Activated CD4-positive, alpha-beta T cell treated with anti-CD3 and anti-CD28 coated beads, Interleukin-2, amount 50 U/mL, for 4 hours (primary cell): ENCODE measurements at regions not wholly inside any gene's neighbourhood (a gene's known extent, or its start where the extent isn't known, plus 50 kb on each side); places are given as distances from the start of the nearest gene placed in this dataset.

Experiments used
- DNase-seq, 2 experiments: peaks; one replicate each; pipeline ENCODE4 v3.0.0-alpha.2; 2020

DNA sequence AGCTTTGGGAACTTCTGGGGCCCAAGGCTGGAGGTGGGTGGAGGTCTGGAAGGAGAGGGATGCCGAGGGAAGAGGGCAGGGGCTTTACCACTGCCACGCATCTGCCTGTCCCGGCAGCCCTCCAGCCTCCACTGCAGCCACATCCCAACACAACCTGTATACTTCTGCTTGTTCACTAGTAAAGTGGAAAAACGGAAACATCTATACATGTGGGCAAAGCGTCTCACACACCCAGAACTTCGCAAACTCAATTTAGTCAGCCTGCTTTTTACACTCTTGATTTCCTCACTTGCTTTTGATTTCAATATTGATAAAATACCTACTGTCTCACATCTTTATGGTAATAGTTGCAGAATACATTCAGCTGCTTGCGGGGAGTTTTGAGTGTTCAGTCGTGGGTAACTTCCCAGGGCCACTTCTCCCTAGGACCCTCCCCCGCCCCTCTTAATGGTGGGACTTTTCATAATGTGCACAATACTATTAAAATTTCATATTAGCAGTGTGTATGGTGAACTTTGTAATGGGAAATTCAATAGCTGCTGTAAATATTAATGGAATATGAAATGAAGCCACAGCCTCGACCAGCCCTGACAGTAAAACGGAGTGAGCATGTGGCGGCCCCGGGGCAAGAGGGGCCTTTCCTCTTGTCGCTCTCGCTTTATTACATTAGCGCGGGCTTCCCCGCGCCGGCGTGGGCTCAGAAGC is 85.2 kb downstream of the NR2F2 start:
- no peak for DNase-seq

- DNase-seq = no peak
Observed at GRCh38 chr15:96416218-96416933, 85.9 kb downstream of the NR2F2 start.

DNA sequence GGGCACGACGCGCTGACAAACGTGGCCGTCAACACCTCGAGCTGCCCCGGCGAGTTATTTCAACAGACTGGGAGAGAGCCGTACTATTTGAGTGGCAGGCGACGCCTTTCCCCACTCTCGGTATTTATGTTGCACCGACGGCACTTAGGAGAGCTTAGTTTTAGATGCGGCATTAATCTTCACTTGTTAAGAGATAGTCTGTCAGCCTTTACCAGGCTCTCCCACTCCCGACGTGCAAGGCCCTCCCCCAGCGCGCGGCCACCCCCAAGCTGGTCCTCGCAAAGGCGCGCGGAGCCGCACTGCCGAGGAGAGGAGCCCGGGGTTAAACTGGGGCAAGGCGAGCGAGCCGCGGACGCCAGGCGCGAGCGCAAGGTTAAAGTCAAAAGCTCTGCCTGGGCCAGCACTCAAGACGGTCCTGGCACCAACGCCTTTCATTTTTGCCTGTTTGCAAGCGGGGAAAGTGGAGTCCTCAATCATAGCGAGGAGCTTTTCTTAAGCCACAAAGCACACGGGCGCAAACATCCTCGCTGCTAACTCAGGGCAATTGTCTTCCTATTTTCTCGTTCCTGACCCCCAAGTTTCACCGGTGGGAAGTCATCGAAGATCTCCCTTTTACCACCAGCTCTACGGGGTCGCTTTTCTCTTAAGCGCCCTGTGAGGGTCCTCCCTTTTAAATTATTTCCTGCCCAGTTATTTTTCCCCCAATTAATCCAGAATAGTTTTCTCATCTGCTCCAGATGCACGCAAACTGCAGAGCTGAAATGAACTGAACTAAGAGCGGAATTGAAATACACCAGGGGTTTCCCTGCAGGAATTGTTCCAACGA is 86.6 kb downstream of the NR2F2 start:
- no peak for DNase-seq

GRCh38 chr15:96417760-96418130 is 87.2 kb downstream of the NR2F2 start:
- no peak for DNase-seq

DNA sequence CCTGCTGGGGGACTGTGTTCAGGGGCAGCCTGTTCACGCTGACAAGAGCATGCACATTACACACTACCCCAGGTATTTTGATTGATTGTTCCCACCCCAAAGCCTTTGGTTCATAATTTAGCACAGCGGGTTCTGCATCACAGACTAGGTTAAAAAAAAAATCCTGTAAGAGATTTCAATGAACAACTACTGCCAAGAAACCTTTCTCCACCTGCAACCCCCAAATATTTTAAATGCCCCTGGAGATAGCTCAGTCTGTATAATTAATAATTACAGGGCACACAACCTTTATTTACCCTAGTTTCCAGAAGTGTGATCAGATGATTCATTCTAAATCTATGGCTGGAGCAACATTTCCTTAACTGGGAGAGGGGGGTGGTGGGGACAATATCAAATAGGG is 87.6 kb downstream of the NR2F2 start:
- DNase-seq = no peak

DNA sequence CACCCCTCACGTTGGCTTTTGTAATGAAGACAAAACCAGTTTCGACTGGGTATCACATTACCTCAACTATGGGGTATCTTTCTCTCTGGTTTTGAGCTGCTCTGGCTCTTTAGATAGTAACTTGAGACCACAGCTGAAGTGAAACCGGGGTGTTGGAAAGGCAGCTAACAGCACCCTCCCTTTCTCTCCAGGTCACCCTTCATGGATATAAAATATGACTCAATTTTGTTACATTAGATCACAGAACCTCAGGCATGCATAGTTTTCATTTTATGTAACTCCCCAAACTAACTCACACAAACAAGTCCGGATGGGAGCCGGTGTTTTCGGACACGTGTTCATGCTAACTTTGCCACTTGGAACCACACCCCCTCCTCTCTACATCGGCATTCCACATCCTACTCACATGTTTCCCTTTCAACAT is 90.7 kb downstream of the NR2F2 start:
- DNase-seq = no peak

GRCh38 chr15:96422125-96422524 is 91.6 kb downstream of the NR2F2 start:
- no peak for DNase-seq

GRCh38 chr15:96424674-96425073 is 94.2 kb downstream of the NR2F2 start:
- no peak for DNase-seq

- DNase-seq = no peak
Observed at GRCh38 chr15:96428742-96429141, 98.2 kb downstream of the NR2F2 start.

DNA sequence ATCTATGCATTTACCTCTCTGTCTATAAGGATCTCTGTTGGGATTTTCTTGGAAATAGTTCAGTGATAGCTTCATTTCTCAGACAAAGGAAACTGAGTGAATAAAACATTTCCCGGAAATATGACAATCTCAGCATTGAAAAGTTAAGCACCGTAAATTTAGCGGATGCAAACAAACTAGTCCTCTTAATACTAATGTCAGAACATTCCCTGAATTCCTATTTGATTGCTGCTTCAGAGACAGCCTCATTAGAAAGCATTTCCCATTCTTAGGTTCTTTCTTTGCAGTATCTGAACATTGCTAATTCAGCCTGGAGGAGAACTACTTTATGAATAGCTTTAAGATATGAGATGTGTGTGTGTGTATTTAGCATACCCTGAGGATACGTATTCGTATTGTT is 101.3 kb downstream of the NR2F2 start:
- no peak for DNase-seq

- no peak for DNase-seq
Observed at GRCh38 chr15:96435022-96435421, 104.5 kb downstream of the NR2F2 start.

DNA sequence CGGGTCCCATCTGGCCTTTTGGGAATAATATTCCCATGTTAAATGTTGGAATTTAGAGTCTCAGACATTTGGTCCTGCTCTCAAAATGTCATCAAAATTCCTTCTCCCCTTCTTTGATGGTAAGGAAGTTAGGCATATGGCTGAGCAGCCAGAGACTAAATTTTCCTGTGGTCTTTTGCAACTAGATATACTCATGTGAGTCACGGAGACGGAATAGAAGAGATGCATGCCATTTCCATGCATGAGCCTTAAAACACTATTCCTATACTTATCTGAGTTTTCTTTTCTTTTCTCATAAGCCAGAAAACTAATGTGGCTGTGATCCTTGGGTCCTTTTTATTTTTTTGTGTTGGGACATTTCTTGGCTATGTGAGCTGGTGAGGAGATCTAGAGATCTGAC is 105.3 kb downstream of the NR2F2 start:
- no peak for DNase-seq

DNA sequence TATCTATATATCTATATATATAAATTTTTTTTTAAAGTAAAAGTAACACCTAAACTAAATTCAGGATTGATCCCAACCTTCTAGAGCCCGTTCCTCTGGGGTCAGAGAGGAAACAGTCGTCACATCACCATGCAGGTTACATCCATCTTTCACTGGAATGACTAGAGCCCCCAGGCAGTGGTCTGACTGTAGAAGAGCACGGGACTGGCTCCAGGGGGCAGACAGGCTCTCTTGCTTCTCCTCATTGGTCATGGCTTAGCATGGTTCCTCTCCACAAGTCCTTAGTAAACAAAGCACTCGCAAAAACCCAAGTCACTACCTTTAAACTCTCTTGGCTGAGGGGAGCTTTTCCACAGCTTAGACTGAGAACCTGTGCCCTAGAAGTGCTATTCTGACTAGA is 110.5 kb downstream of the NR2F2 start:
- no peak for DNase-seq

DNA sequence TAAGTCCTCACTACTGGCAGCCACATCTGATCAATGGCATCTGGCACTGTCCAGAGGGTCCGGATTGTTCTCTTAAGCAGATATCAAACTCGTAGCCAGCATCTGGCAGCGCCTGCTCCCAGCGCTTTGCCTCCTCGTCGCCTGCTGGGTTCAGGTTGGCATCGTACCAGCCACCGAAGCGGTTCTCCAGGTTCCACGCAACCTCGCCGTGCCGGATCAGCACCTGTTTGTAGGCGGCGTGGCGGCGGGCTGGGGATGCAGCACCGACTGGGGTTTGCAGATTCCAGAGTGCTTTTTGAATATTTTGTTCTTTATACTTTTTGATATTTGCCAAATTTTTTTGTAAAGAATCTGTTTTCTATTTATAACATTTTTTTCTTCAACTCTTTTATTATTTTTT is 111.6 kb downstream of the NR2F2 start:
- DNase-seq = no peak

- no peak for DNase-seq
Observed at GRCh38 chr15:96444865-96445264, 114.4 kb downstream of the NR2F2 start.

DNA sequence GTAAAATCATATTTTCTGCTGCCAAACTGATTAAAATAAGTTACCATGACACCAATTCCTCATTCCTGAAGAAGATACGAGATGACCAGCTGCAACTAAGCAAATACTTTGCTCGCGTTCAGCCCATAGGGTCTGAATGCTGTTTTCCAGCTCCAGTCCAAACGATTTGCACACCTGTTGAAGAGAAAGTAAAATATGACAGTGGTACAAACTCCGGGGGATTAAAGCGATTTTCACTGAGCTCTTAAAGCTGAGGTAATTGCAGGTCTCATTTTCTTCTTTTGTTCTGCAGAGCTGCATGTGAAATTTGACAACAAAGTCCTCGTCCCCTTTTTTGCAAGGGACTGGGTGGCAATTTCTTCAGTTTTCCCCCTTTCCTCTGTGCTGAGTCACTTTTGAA is 118.4 kb downstream of the NR2F2 start:
- no peak for DNase-seq

DNA sequence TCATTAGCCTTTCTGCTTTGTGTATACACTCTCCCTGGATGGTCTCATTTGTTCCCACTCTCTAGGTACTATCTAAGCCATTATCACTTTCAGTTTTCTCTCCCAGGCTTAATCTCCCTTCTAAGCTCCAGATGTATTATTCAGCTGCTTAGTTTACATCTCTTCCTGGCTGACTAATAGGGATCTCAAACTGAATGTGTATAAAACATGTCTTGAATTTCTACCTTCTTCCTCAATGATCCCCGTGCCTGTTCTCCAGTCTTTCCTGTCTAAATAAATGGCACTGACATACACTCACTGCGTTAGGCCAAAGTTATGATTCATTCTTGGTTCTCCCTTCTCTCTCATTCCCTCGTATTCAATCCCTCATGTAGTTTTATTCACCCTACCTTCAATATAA is 127.3 kb downstream of the NR2F2 start:
- no peak for DNase-seq

DNA sequence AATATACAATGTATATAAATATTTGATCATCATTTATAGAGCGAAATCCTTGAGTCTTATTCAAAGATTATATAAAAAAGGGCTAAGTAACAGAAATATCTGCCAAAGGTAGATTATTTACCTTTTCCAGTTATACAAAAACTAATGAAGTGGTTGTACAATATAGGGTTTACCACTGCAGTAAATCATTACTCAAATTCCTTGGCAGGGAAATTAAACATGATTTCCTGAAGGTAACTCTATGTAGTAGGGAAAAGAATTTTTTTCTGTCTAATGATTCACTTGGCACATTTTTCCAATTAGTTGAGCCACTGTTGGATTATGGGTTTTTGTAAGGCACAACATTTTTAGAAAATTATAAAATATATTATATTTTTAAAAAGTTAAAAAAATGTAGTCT is 129.6 kb downstream of the NR2F2 start:
- no peak for DNase-seq

DNA sequence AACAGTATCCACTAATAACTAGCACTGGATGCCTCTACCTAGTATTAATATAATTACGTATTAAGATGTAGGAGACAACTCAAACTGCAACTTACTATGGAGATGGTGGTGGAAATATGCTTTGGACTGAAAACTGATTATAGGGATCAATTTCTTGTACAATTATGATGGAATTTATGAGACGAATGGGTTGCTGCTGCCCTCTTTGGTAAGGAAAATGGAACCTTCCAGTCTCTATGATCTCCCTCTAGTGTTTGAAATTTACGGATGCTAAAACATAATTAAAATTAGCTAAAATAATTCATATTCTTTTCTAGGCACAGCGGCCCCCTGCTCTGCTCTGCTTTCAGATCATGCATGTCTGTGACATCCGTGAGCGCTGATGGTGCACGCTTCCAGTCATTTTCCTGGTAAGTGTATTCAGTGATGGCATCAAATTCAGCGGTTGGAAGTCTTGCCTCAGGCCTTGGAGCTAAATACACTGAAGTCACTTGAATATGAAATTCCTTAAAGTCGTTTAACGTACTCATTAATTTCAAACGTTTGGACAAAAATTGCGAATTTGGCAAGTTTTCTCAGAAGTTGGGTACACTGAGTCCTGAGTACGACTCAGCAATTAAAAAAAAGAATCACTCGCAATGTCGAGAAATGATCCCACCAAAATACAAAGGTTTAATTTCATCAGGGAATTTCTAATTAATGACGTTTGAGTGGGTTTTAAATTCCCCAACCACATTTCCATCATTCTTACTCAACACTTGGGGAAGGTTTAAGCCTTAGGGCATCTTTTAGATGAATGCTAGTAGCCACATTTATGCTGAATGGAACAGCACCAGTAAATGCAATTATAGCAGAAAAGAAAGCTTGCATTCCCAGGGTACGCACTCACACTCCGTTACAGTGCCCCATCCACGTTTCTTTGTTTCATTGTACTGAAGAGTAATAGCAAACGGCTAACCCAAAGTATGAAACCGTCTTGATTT is 132.6 kb downstream of the NR2F2 start:
- no peak for DNase-seq

DNA sequence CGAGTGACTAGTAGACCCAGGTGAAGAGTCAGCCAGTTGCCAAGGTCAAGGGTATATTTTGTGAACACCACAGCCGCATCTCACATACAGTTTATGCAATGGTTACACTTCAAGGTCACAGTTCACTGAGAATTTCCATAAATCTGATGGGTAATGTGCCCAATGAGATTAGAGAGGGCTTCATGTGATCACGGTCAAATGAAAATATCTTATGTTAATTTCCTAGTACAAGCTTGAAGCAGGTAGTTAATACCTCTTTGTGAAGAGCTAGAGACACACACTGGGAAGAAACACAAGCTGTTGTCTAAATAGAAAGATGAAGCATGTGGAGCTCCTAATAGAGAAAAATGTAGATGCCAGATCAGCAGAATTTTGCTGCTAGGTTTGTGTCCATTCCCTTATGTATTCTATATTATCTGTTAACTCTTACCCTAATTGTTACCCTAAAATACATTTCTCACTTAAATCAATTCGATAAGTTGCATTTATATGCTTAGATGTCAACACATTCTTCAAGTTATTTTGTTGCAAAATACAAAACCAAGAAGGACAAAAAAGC is 136.0 kb downstream of the NR2F2 start:
- DNase-seq = no peak

GRCh38 chr15:96468036-96468435 is 137.5 kb downstream of the NR2F2 start:
- no peak for DNase-seq

DNA sequence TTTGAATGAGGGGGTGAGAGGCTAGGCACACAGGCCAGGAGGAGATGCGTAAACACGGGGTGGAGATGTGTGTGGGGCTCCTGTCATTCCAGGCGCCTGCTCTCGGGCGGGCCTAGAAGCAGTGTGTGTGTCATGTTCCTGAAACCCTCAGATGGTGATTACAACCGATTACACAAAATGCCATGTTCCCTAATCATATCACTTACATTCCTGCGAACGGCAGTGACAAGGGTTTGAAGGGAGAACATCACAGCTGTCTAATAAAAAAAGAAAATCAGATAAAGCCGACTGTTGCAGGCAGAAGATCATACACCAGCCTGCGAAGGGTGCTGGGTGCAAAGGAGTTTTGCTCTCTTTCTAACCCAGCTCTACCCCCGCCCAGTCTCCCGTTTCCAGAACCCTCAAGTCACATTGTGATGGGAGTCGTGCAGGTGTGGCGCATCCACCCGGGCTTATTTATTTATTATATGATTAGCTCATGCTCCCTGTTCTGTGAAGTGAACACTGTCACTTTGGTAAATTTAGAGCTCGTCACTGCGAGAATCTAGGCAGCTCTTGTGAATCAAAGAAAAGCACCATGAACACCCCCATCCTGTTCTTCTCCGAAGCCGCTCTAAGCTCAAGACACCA is 140.3 kb downstream of the NR2F2 start:
- no peak for DNase-seq
